ENCODE measurements at regions not wholly inside any gene's neighbourhood (a gene's known extent, or its start where the extent isn't known, plus 50 kb on each side); places are given as distances from the start of the nearest gene placed in this dataset.

- TF ChIP-seq, protein P1, sequence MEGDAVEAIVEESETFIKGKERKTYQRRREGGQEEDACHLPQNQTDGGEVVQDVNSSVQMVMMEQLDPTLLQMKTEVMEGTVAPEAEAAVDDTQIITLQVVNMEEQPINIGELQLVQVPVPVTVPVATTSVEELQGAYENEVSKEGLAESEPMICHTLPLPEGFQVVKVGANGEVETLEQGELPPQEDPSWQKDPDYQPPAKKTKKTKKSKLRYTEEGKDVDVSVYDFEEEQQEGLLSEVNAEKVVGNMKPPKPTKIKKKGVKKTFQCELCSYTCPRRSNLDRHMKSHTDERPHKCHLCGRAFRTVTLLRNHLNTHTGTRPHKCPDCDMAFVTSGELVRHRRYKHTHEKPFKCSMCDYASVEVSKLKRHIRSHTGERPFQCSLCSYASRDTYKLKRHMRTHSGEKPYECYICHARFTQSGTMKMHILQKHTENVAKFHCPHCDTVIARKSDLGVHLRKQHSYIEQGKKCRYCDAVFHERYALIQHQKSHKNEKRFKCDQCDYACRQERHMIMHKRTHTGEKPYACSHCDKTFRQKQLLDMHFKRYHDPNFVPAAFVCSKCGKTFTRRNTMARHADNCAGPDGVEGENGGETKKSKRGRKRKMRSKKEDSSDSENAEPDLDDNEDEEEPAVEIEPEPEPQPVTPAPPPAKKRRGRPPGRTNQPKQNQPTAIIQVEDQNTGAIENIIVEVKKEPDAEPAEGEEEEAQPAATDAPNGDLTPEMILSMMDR (conservative IDR thresholded peaks at IDR 0.05; ENCODE audit: low read length), result no peak
- no peak overlapping the region for H3K4me3 ChIP-seq (ENCODE audit: low read length)
- DNase-seq (ENCODE audit: low read depth), result no peak
Observed at GRCh38 chr1:5705751-5706150, 286.5 kb downstream of the NPHP4 start.

DNA sequence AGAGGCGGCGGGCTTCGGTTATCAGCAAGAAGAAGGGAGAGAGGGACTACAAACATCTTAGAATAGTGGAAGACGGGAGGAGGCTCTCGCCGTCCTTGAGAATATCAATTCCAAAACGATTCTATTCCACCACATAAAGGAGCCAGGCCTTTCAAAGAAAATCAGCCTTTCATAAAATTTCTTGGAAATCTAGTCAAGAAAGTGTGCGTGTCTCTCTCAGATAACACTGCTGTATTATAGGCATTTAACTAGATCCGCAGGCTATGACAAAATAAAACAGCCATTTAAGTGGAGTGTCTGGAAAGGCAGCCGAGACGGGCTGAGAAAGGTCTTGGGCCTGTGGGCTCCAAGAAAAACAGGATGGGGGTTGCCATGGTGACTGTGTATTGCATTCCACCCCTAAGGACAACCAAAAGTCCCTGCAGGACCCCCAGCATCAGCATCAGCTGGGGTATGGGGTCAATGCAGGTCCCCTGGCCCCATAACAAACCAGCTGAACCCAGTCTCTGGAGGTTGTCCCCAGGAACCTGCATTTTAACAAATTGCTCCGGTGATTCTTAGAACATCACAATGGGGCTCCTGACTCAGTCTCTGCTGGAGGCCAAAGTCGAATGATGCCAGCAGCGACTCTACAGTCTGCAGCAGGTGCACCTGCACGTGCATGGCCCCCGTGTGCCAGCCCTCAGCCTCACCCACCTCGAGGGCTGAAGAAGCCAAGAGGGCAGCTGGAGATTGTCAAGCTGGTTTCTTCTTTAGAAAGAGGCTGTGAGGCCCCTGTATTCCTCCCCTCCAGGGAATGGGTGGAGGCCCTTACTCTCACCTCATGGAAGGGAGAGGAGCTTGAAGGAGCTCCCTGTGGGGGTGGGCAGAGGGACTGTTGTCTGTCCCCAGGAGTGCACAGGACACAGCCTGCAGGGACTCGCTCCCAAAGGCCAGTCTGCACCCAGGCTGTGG, 287.4 kb downstream of the NPHP4 start:
- H3K4me3 ChIP-seq (ENCODE audit: low read length), result no peak overlapping the region
- TF ChIP-seq, protein P1 (conservative IDR thresholded peaks at IDR 0.05; ENCODE audit: low read length), result no peak
- no peak for DNase-seq (ENCODE audit: low read depth)

GRCh38 chr1:5701642-5702041, 290.6 kb downstream of the NPHP4 start:
- no peak for DNase-seq (ENCODE audit: low read depth)
- TF ChIP-seq, protein P1 (conservative IDR thresholded peaks at IDR 0.05; ENCODE audit: low read length), result no peak
- H3K4me3 ChIP-seq (ENCODE audit: low read length), result no peak overlapping the region

DNA sequence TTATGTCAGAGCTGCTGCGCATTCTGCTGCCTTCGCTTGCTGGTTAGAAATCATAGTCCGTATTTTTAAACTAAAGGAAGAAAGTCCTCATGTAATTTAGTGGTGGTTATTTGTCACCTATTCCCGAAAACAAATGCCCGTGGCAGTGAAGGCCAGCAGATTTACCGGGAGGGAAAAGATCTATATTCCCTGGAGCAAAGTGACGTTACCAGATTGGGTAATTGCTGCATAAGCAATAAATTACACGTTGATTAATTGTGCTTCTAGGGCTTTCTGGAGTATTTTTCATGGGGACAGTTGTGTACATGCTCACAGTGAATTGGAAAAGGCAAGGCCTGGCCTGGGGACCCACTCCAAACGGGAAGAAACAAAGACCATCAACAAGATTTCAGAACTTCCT, 298.7 kb downstream of the NPHP4 start:
- H3K4me3 ChIP-seq (ENCODE audit: low read length), result no peak overlapping the region
- no peak for DNase-seq (ENCODE audit: low read depth)
- TF ChIP-seq, protein P1 (conservative IDR thresholded peaks at IDR 0.05; ENCODE audit: low read length), result no peak

DNA sequence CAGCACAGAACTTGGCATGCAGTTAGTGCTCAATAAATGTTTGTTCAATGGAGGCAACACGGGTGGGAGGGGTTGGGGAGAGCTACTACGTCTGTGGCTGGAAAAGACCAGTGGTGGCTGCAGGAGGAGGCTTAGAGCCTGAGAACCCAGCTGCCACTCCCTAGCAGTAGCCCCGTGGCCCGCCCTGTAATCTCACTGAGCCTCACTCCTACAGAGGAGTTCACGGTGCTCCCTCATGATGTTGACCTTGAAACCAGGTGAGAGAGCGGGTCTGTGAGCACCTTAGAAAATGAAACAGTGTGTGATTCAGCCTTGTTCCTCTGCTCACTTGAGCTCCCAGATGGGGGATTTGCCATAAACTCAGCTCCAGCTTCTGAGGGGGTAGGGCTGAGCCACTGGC, 299.6 kb downstream of the NPHP4 start:
- no peak for DNase-seq (ENCODE audit: low read depth)
- no peak overlapping the region for H3K4me3 ChIP-seq (ENCODE audit: low read length)
- TF ChIP-seq, protein P1 (conservative IDR thresholded peaks at IDR 0.05; ENCODE audit: low read length), result no peak

GRCh38 chr1:5691795-5692509, 300.3 kb downstream of the NPHP4 start:
- TF ChIP-seq, protein P1 (conservative IDR thresholded peaks at IDR 0.05; ENCODE audit: low read length), result no peak
- H3K4me3 ChIP-seq (ENCODE audit: low read length), result no peak overlapping the region

More at GRCh38 chr1:5691795-5692509, 300.3 kb downstream of the NPHP4 start:
- DNase-seq (ENCODE audit: low read depth), result no peak
